ENCODE measurements at regions not wholly inside any gene's neighbourhood (a gene's known extent, or its start where the extent isn't known, plus 50 kb on each side); places are given as distances from the start of the nearest gene placed in this dataset.

GRCh38 chr10:35705051-35705450 is 63.0 kb upstream of the FZD8 start:
- no peak for DNase-seq

GRCh38 chr10:35704401-35704800 is 62.3 kb upstream of the FZD8 start:
- DNase-seq, result no peak

GRCh38 chr10:35700487-35700882 is 58.4 kb upstream of the FZD8 start:
- no peak for DNase-seq

GRCh38 chr10:35699848-35700486 is 57.9 kb upstream of the FZD8 start:
- no peak for DNase-seq

GRCh38 chr10:35696392-35697287 is 54.5 kb upstream of the FZD8 start:
- DNase-seq, result no peak

GRCh38 chr10:35693800-35694199 is 51.7 kb upstream of the FZD8 start:
- no peak for DNase-seq
